Lower leg skin (tissue), 3 donors: ENCODE measurements at regions not wholly inside any gene's neighbourhood (a gene's known extent, or its start where the extent isn't known, plus 50 kb on each side); places are given as distances from the start of the nearest gene placed in this dataset.

Experiments
- POLR2A ChIP-seq, 2 donors: fragments of 450-650 bp; IDR thresholded peaks; one replicate each; pipeline ENCODE4 v1.6.1; 2016 to 2017; ENCODE audit warnings: antibody characterized with exemption in 2 of 2, mild to moderate bottlenecking in 1 of 2, moderate library complexity in 1 of 2
- TF ChIP-seq, protein P1 (sequence below), 3 donors: fragments of 450-650 bp; IDR thresholded peaks; one replicate each; pipeline ENCODE4 v1.5.1; 2016; ENCODE audit warnings: antibody characterized with exemption in 3 of 3, mild to moderate bottlenecking in 3 of 3, moderate library complexity in 2 of 3

- TF ChIP-seq, protein P1, sequence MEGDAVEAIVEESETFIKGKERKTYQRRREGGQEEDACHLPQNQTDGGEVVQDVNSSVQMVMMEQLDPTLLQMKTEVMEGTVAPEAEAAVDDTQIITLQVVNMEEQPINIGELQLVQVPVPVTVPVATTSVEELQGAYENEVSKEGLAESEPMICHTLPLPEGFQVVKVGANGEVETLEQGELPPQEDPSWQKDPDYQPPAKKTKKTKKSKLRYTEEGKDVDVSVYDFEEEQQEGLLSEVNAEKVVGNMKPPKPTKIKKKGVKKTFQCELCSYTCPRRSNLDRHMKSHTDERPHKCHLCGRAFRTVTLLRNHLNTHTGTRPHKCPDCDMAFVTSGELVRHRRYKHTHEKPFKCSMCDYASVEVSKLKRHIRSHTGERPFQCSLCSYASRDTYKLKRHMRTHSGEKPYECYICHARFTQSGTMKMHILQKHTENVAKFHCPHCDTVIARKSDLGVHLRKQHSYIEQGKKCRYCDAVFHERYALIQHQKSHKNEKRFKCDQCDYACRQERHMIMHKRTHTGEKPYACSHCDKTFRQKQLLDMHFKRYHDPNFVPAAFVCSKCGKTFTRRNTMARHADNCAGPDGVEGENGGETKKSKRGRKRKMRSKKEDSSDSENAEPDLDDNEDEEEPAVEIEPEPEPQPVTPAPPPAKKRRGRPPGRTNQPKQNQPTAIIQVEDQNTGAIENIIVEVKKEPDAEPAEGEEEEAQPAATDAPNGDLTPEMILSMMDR (IDR thresholded peaks at IDR 0.05), result no peak
- no peak for TF ChIP-seq POLR2A (IDR thresholded peaks at IDR 0.05)
These were observed 63.0 kb upstream of the RBPJ start for GRCh38 chr4:26257850-26258249.
